NCI-H524 (cell line): ENCODE measurements at regions not wholly inside any gene's neighbourhood (a gene's known extent, or its start where the extent isn't known, plus 50 kb on each side); places are given as distances from the start of the nearest gene placed in this dataset.
"Not testable (repeated sequence)": the region's sequence is repeated elsewhere in the genome, so short reads cannot be mapped to it uniquely, and the experiment has no call there.

ENCODE experiments used
- DNase-seq, 2 experiments: peaks; one replicate each; lab custom pipeline; 2025; lab: John Stamatoyannopoulos, UW

DNA sequence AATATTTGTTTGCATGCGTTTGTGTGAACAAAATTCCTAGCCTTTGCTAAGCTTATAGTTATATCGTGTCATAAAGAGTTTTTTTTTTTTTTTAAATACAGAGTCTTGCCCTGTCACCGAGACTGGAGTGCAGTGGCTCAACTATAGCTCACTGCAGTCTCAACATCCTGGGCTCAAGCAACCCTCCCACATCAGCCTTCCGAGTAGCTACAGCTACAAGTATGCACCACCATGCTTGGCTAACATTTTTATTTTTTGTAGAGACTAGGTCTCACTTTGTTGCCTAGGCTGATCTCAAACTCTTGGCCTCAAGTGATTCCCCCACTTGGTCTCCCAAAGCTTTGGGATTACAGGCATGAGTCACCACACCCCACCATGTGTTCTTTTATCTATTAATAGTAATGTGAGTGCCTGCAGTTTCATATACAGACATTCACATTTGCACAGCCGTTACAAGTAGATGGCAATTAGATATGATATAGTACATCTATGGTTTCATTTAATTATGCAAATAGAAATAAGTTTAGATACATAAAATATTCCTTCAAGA lies 848.6 kb downstream of the PDCD6IP start:
- peak; percentile 8 to 60 for DNase-seq

DNA sequence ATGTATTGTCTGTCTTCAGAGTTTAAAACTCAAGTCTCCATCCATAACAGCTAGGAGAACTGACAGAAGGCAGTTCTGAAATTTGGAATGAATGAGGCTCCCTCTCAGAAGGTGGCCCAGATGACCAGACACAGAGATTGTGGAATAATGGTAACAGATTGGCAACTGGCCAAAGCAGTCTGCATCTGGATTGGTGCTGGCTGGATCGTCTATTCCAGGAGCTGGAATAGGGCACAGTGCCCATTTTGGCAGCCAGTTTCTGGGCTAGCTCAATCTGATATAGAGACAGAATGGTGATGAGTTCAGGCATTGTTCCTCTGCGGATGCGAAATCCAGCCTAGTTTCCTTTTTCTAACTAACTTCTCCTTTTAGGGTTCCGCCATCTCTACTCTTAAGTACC lies 851.7 kb downstream of the PDCD6IP start:
- DNase-seq: no peak

DNA sequence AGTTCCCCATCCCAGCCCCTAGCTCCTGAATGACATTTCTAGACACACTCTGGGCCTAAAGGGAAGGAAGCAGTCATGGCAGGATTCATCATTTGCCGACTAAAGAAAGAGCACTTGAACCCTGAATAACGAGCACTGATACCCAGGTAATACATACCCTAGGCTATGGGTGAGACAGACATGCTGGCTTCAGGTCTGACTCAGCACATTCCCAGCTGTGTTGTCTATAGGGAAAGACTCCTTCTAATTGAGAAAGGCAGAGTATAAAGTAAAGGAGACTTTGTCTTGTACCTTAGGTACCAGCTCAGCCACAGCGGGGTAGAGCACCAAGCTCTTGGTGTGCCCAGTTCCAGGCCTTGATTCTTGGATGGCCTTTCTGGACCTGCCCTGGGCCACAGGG lies 870.5 kb downstream of the PDCD6IP start:
- no peak for DNase-seq

DNA sequence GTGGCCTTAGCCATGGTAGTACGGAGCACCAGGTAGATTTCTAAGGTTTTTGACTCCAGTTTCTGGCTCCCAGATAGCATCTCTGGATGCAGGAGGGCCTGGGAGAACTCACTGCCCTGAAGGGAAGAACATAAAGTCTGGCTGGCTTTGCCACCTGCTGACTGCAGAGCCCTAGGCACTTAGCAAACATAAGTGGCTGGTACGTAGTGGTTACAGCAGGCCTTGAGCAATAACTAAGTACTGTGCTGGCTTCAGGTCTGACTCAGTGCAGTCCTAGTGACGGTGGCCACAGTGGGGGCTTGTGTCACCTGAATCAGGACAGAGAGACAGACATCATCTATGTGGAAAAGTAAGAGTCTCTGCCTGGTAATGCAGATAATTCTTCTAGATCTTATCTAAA lies 871.1 kb downstream of the PDCD6IP start:
- no peak for DNase-seq

DNA sequence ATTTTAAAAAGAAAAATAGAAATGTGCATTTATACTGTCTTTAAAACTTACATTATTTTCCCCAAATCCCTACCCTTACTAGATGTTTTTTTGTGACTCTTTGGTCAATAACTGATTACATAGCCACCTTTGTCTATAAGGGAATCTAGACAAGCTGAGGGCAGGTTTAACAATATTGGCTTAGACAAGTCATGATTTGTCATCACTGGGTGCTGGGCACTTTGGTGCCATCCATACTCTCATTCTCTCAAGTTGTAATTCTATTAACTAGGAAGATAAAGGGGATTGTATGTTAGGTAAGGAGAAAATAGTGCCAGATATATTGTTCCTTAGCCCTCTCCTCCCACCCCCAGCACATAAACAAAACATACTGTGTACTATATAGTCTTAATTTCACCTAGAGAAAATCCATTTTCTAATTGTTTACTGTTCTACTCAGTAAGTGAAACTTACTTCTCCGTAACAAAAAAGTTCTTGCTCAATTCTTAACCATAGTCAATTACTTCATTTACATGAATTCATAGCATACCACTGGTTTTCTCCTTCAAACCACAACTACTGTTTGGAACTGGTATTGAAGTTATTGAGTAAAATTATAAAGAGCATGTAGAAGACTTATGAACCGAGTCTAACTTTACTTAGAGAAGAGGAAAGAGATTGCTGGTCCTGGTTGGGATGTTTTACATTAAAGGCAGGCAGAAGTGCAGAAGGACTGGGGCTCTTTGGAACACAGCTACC lies 877.1 kb downstream of the PDCD6IP start:
- no peak for DNase-seq

DNA sequence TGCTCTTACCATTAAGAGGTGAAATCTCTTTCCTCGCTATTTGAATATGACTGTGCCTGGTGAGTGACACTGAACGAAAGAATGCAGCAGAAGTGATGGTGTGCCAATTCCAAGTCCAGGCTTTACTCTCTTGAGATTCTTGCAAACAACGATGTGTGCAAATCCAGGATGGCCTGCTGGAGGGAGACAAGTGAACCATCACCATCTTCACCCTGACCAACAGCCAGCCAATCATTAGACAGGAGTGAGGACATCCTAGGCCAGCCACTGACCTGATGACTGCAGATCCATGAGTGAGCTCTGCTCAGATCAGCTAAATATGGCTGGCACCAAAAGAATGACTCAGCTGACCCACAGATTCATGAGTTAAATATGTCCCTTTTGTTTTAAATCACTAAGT lies 878.0 kb downstream of the PDCD6IP start:
- DNase-seq: no peak

DNA sequence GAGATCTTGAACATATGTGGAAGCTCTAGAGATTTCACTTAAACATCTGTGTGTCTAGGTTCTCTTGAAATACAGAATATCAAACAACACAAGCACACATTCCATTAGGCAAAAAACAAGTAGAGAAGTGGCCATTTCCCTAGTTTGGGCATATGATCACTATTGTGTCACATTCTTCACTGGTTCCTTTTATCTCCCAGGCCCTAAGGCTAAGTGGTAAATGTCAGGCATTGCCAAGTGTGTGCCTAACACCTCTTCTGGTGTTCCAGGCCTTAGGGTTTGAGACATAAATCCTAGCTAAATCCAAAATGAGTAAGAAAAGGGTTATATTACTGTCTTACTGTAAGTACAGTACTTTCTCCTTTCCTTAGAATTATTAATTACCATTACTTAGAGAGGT lies 880.1 kb downstream of the PDCD6IP start:
- no peak for DNase-seq

DNA sequence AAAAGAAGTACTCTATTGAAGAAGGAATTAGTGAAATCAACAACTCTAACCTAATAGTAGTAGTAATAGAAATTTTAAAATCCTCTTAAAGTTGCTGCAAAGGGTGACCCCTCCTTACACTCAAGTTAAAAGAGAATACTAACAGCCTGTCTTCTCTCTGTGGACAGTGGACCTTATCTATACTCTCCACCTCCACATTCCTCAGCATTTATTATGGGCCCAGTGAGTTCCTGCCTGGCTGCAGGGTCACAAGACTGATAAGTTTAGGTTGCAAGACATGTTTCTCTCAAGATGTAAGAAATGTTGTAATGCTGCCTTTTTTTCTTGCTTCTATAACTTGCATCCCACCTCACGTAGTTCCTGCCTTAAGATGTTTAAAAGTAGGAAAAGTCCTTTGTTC lies 880.6 kb downstream of the PDCD6IP start:
- not testable (repeated sequence) for DNase-seq

DNA sequence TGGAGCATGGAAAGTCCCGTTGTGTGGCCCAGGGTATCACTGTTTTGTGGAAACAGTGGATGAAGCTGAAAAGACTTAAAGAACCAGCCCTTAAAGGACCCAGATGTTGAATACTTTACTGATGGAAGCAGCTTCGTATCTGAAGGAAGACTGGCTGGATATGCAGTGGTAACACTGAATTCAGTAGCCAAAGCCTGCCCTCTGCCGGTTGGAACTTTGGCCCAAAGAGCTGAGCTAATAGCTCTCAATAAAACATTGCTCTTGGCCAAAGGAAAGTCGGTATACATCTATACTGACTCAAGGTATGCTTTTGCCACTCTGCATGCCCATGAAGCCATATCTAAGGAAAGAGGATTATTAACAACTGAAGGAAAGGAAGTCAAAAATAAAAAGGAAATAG lies 885.4 kb downstream of the PDCD6IP start:
- DNase-seq: peak; percentile 36 to 76

DNA sequence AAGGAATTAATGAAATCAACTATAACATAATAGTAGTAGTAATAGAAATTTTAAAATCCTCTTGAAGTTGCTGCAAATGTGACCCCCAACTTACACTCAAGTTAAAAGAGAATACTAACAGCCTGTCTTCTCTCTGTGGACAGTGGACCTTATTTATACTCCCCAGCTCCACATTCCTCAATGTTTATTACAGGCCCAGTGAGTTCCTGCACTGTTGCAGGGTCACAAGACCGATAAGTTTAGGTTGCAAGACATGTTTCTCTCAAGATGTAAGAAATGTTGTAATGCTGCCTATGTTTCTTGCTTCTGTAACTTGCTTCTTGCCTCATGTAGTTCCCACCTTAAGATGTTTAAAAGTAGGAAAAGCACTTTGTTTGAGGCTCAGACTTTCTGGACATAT lies 888.1 kb downstream of the PDCD6IP start:
- no peak for DNase-seq

DNA sequence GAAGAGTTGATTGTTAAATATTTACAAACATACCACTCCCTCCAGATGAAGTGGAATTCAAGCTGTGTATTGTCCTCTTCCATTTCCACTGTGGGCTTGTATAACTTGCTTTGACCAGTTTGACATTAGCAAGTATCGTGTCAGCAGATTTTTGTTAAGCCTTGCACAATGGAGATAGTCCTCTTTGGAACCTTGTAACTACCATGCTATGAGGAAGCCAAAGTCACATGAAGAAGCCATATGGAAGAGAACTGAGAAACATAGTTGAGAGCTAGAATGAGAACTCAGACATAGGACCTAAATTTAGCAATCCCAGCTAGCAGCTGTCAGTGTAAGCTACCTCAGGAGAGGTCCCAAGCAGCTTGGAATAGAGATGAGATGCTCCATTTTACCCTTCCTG lies 889.2 kb downstream of the PDCD6IP start:
- DNase-seq: peak in 1 of 2 experiments; percentile 13

DNA sequence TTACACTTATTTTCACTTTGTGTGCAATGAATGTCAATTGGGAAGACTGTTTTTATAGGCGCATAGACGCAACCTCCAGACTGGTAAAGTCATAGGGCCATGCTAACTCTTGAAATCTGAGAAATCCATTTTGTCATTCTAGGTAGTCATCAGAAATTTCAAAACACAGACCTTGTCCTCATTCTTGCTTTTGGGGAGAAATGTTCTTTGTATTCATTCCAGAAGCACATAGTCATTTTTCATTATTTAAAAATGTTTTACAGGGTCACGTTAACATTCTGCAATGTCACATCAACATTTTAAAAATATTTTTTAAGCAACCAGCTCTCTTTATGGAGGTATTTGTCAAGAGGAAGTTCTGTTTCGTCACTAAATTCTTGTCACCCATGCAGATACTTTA lies 898.4 kb downstream of the PDCD6IP start:
- DNase-seq: no peak

DNA sequence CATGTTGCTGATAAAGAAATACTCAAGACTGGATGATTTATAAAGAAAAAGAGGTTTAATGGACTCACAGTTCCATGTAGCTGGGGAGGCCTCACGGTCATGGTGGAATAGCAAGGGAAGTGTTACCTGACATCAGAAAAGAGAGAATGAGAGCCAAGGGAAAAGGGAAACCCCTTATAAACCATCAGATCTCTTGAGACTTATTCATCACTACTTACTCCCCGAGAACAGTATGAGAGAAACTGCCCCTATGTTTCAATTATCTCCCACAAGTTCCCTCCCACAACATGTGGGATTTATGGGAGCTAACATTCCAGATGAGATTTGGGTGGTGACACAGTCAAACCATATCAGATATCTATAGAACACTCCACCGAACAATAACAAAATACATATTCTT lies 904.6 kb downstream of the PDCD6IP start:
- DNase-seq: no peak

DNA sequence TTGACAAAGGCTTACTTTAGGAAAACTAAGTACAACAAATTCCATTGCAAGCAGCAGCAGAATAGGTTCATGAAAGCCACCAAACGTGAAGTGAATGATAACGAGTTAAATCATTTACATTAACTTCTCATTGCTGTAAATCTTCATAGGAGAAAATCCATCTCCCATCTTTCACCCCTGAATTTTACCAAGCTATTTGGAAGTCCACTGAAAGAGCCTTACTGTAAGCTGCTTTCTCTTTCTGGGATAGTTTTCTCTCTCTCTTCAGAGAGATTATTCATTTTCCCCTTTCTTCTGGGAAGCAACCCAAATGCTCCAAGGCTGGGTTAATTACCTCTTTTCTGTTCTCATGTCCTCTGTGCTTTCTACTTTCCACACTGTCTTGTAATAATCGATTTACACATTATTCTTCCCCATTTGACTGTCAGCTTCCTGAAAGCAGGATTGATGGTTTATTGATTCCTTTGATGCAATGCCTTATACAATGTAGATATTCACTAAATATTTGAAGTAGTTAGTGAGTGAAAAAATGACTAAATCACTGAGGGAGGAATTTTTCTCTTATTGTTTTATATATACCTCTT lies 914.3 kb upstream of the ARPP21 start:
- DNase-seq: no peak

DNA sequence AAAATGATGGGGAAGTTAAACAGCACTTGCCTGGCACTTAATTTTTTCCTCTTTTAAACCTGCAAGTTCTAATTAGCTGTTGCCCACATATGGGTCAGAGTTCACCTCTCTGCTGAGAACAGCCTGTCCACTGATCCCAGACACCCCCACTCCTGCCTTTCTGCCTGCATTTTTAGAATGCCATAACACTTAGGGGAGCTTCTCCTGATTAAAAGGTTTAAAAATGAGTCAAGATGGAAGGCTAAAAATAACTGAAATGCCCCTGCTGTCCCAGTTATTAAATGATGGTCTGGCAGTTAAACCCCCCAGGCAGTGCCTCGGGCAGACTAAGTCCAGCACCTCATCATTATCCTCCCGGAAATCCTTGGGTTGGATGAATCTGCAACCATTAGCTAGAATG lies 913.6 kb upstream of the ARPP21 start:
- DNase-seq: no peak

DNA sequence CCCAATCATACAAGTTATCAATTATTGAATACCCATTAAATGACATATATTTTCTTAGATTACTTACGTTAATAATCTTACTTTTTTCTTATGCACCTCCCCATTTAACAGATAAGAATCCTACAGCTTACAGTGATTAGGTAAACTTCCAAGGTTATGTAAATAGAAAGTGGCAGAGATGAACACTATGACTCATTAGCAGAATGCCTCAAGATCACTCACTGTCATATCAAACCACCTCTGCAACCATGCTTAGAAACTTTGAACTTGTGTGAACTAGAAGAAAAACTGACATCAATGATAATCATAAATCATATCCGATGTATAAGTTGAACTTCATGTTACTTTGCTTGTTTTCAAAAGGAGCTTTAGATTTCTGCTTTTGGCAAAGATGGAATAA lies 911.6 kb upstream of the ARPP21 start:
- DNase-seq: no peak

DNA sequence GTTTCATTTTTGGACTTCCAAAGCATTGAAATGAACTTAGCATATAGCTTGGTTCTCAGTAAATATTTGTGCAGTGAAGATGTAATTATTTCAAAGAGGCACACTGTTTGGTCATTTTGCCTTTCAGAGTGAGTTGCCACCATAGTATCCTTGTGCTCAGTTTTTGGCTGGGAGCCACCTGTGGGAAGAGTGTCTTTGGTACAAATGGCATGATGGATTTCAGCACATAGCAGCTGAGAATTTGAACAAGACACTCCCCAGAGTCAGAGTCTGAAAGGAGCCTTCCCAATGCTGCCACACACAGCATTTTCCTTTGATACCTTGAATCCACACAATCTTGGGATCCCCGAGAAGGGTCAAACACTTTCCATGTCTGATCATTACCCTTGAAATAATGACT lies 897.2 kb upstream of the ARPP21 start:
- no peak for DNase-seq

DNA sequence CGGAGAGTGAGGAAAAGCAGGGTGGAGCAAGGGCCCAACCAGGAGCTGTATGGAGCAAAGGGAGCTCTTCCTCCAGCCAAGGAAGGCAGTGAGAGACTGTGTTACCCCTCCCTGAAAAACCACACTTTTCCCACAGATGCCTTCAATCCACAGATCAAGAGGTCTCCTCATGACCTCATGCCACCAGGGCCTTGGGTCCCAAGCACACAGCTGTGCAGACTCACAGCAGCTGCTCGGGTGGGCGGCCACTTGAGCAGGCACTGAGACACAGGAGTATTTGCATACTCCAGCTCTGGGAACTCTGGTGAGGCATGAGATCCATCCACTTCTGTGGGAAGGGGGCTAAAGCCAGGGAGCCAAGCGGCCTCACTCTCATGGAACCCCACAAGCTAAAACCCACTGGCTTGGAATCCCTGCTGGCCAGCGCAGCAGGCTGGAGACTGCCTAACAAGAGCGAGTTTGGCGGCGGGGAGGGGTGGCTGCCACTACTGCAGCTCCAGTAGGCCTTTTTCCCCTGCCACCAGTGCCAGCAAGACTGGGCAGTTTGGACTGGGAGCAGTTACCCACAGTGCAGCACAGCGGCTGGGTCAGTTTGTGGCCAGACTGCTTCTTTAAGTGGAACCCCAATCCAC lies 880.6 kb upstream of the ARPP21 start:
- DNase-seq: no peak

DNA sequence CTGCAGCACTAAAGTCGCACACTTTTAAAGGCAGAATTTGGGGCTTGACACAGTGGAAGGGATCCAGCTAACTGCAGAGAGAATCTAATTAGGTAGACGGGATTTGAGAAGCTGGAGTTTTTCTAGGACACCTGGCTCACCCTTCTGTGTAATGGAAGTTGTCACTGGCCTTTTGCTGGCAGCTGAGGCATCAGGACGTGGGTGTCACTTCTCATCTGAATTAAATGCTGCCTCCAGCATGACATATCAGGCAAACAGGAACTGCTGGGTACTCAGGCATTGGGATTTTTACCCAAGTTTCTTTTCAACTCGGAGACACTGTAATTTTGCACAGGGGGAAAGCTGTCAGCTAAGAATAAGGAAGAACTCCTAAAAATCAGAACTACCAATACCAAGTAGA lies 861.9 kb upstream of the ARPP21 start:
- DNase-seq: no peak

DNA sequence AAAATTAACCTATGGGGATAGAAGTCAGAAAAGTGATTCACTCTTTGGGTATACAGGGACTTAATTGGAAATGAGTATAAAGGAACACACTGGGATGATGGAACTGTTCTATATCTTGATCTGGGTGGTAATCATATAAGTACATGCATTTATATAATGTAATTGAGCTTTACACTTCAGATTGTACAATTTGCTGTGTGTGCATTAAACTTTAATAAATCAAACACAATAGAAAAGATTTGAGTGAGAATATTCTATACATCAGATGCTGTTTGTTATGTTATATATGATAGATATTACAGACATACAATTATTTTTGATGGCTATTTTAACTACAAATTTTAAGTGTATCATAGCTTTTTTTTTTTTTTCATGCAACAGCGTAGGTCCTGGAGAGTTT lies 860.2 kb upstream of the ARPP21 start:
- DNase-seq: no peak

DNA sequence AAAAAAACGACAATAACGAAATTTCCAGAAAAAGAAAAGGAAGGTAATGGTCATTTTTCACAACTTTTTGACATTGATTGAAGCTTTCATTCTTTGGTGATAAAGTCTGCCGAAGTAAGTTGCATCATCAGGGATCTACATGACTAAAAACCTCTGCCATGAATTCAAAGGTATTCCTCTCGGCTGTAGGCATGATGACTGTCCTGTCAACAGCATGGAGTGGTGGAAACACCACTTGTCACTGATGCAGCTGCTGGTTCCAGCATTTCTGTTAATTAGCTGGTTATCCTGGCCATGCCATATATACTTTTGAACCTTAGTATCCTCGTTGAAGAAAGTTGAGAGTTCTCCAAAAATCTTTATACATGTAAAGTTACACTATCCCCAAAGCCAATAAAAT lies 859.0 kb upstream of the ARPP21 start:
- DNase-seq: no peak

DNA sequence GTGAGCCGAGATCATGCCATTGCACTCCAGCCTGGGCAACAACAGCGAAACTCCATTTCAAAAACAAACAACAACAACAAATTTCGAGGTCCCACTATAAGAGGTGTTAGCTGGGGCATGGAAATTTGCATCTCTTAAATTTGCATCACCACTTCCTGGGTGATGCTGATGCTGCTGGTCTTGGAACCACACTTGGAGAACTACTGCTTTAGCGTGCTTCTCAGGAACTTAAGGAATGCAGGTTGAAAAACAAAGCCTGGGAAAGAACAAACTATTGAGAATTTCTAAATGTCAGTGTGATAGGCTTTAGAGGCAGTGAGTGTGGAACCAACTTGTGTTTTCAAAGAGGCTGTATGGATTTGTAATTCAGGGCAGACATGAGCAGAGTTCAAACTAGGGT lies 858.4 kb upstream of the ARPP21 start:
- no peak for DNase-seq

DNA sequence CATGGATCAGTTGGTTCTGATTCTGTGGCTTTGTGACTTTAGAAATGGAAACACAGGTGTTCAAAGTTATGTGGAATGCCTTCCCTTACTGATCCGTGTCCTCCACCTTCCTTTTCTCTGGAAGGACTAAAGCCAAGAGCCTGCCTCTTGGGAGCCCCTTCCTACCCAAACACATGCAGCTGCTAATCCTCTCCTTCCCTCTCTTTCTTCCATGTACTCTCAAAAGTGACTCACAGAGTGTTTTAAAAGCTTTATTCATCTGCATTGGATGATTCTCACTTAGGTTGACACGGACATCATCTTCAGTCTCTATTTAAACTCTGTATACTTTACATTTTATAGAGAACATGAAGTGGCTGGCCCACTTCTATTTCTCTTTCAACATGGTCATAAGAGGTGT lies 856.5 kb upstream of the ARPP21 start:
- DNase-seq: peak in 1 of 2 experiments; percentile 7
